IMR-90 (cell line): ENCODE measurements at regions not wholly inside any gene's neighbourhood (a gene's known extent, or its start where the extent isn't known, plus 50 kb on each side); places are given as distances from the start of the nearest gene placed in this dataset.

Experiments
- ATAC-seq: fragments of 200-7000 bp; cut with Tn5 transposase; 2 replicates; pipeline ENCODE4 v1.9.1; 2020; ENCODE audit warnings: low read depth, mild to moderate bottlenecking, moderate library complexity
- BruUV-seq: library from RNA; stranded (reverse); fragments of 400-500 nt; replicated peaks from 2 replicates; lab custom pipeline; 2021; lab: Mats Ljungman, UMichigan
- CTCF ChIA-PET: fragments of 300-600 bp; formaldehyde crosslinking; extraction: SDS; loops from one replicate; lab custom pipeline; 2021; ENCODE audit warnings: antibody characterized with exemption; lab: Yijun Ruan, JAX
- POLR2A ChIA-PET: fragments of 300-600 bp; sonication (Branson Sonifier 250); formaldehyde crosslinking; loops from one replicate; lab custom pipeline; 2022; ENCODE audit warnings: antibody characterized with exemption; ENCODE audit not compliant: unreplicated experiment; lab: Charles Lee
- DNase-seq: peaks from one replicate; pipeline ENCODE4 v3.0.0; 2013
- H2AFZ ChIP-seq: replicated peaks from 2 replicates; pipeline ENCODE3; 2013; ENCODE audit warnings: low read length, mild to moderate bottlenecking; ENCODE audit not compliant: poor library complexity
- H2AK5ac ChIP-seq: 2 replicates; pipeline ENCODE4 v1.6.1; 2013; ENCODE audit warnings: low read depth, low read length, inconsistent platforms
- H2AK9ac ChIP-seq: replicated peaks from 2 replicates; pipeline ENCODE3; 2013; ENCODE audit warnings: mild to moderate bottlenecking, low read depth, low read length, moderate library complexity; ENCODE audit not compliant: poor library complexity
- H2BK120ac ChIP-seq: 2 replicates; pipeline ENCODE4 v1.6.1; 2013; ENCODE audit warnings: low read depth, low read length, inconsistent platforms
- H2BK15ac ChIP-seq: 3 replicates; pipeline ENCODE4 v1.6.1; 2013; ENCODE audit warnings: low read depth, low read length, inconsistent platforms
- H2BK20ac ChIP-seq: 2 replicates; pipeline ENCODE4 v1.6.1; 2013; ENCODE audit warnings: low read depth, mild to moderate bottlenecking, inconsistent platforms, low read length, moderate library complexity
- H2BK5ac ChIP-seq: 2 replicates; pipeline ENCODE4 v1.6.1; 2013; ENCODE audit warnings: mild to moderate bottlenecking, low read depth, low read length, inconsistent platforms; ENCODE audit not compliant: poor library complexity, severe bottlenecking
- H3K14ac ChIP-seq: replicated peaks from 2 replicates; pipeline ENCODE4 v1.6.1; 2013; ENCODE audit warnings: low read depth, low read length, inconsistent platforms
- H3K18ac ChIP-seq: 2 replicates; pipeline ENCODE4 v1.6.1; 2013; ENCODE audit warnings: low read depth, low read length, control low read depth
- H3K23ac ChIP-seq: 2 replicates; pipeline ENCODE4 v1.6.1; 2013; ENCODE audit warnings: low read depth, low read length, inconsistent platforms
- H3K27ac ChIP-seq: 2 replicates; pipeline ENCODE4 v1.5.1; 2013; ENCODE audit warnings: mild to moderate bottlenecking, control low read depth, low read length; ENCODE audit not compliant: insufficient read depth
- H3K27me3 ChIP-seq: 2 replicates; pipeline ENCODE4 v1.6.1; 2013; ENCODE audit warnings: low read length; ENCODE audit not compliant: control insufficient read depth, insufficient read depth
- H3K36me3 ChIP-seq: 2 replicates; pipeline ENCODE4 v1.6.1; 2013; ENCODE audit warnings: low read length, mixed read lengths; ENCODE audit not compliant: control insufficient read depth, insufficient read depth
- H3K4ac ChIP-seq: 2 replicates; pipeline ENCODE4 v1.6.1; 2013; ENCODE audit warnings: low read depth, low read length, inconsistent platforms
- H3K4me1 ChIP-seq: 2 replicates; pipeline ENCODE4 v1.6.1; 2013; ENCODE audit warnings: low read length, mixed read lengths; ENCODE audit not compliant: control insufficient read depth, insufficient read depth
- H3K4me2 ChIP-seq: 2 replicates; pipeline ENCODE4 v1.6.1; 2013; ENCODE audit warnings: low read depth, mild to moderate bottlenecking, control low read depth, low read length, moderate library complexity
- H3K4me3 ChIP-seq: 2 replicates; pipeline ENCODE4 v1.5.1; 2013; ENCODE audit warnings: low read depth, mild to moderate bottlenecking, control low read depth, low read length, moderate library complexity; ENCODE audit not compliant: insufficient read depth
- H3K56ac ChIP-seq: 2 replicates; pipeline ENCODE4 v1.6.1; 2013; ENCODE audit warnings: low read length, inconsistent platforms; ENCODE audit not compliant: insufficient read depth; ENCODE audit errors: extremely low read depth
- H3K79me1 ChIP-seq, 2 experiments: 2 replicates each; pipeline ENCODE4 v1.6.1; 2013; ENCODE audit warnings: low read length in 2 of 2, inconsistent platforms in 1 of 2, low read depth in 1 of 2
- H3K9ac ChIP-seq: 2 replicates; pipeline ENCODE4 v1.6.1; 2013; ENCODE audit warnings: low read depth, low read length, control low read depth
- H3K9me1 ChIP-seq: 2 replicates; pipeline ENCODE4 v1.6.1; 2013; ENCODE audit warnings: low read length, inconsistent platforms; ENCODE audit not compliant: insufficient read depth
- H3K9me3 ChIP-seq: 2 replicates; pipeline ENCODE4 v1.6.1; 2013; ENCODE audit warnings: low read length; ENCODE audit not compliant: control insufficient read depth, insufficient read depth
- H4K20me1 ChIP-seq: 2 replicates; pipeline ENCODE4 v1.6.1; 2013; ENCODE audit warnings: low read length, inconsistent platforms; ENCODE audit not compliant: insufficient read depth
- H4K5ac ChIP-seq: 2 replicates; pipeline ENCODE4 v1.6.1; 2013; ENCODE audit warnings: mild to moderate bottlenecking, low read depth, low read length, control low read depth
- H4K8ac ChIP-seq, 2 experiments: 2 replicates each; pipeline ENCODE4 v1.6.1; 2013; ENCODE audit warnings: low read depth in 2 of 2, low read length in 2 of 2, control low read depth in 1 of 2, inconsistent platforms in 1 of 2
- H4K91ac ChIP-seq: 2 replicates; pipeline ENCODE4 v1.6.1; 2013; ENCODE audit warnings: low read depth, low read length, inconsistent platforms; ENCODE audit not compliant: insufficient read depth
- BHLHE40 ChIP-seq: fragments of 150-350 bp; IDR thresholded peaks from 2 replicates; pipeline ENCODE4 v1.6.1; 2016; ENCODE audit warnings: mild to moderate bottlenecking, low read depth, low read length
- CEBPB ChIP-seq: IDR thresholded peaks from 2 replicates; pipeline ENCODE4 v1.6.1; 2012; ENCODE audit warnings: low read depth, low read length, improper control_type of control experiment
- CHD1 ChIP-seq: IDR thresholded peaks from 2 replicates; pipeline ENCODE4 v1.6.1; 2012; ENCODE audit warnings: low read depth, low read length, improper control_type of control experiment
- FOS ChIP-seq: fragments of 150-350 bp; IDR thresholded peaks from 2 replicates; pipeline ENCODE4 v1.6.1; 2016; ENCODE audit warnings: low read depth, low read length
- MAFK ChIP-seq: IDR thresholded peaks from 2 replicates; pipeline ENCODE4 v1.6.1; 2012; ENCODE audit warnings: low read depth, low read length, improper control_type of control experiment
- NFE2L2 ChIP-seq: fragments of 150-350 bp; IDR thresholded peaks from 2 replicates; pipeline ENCODE4 v1.6.1; 2016; ENCODE audit warnings: low read depth, mild to moderate bottlenecking, low read length
- SMC3 ChIP-seq: fragments of 150-350 bp; IDR thresholded peaks from 2 replicates; pipeline ENCODE4 v1.6.1; 2016; ENCODE audit warnings: low read depth, mild to moderate bottlenecking, antibody characterized with exemption, low read length, moderate library complexity
- WGBS, 2 experiments: methylation state at CpG; one replicate each; pipeline versions ENCODE4 v1.1.5 to v1.1.7; 2013; ENCODE audit warnings: missing lambda C conversion rate in 2 of 2; ENCODE audit not compliant: insufficient read length in 1 of 2; ENCODE audit errors: extremely low coverage in 2 of 2; 5-methylcytosine and 5-hydroxymethylcytosine counted together
- dilution Hi-C: fragments of 300-500 bp; cut with HindIII; formaldehyde crosslinking; loops from one replicate; pipeline ENCODE4 v1.14.3; 2018; ENCODE audit warnings: low sequenced_read_pairs; ENCODE audit not compliant: unreplicated experiment
- in situ Hi-C: fragments of 300-500 bp; cut with MboI; formaldehyde crosslinking; loops from 3 replicates; pipeline ENCODE4 v1.14.3; 2019; ENCODE audit warnings: low sequenced_read_pairs, inconsistent platforms, mixed read lengths
- intact Hi-C: fragments of 100-400 bp; cut with micrococcal nuclease; formaldehyde crosslinking; loops from 2 replicates; pipeline ENCODE4 v1.10.0; 2022

GRCh38 chr3:107222907-107223306 is 154.3 kb upstream of the CCDC54 start:
- no peak overlapping the region for H2AK9ac ChIP-seq
- no peaks in the 10 kb centered on the region for H3K79me1 ChIP-seq
- H4K91ac ChIP-seq = peak overlapping the region; percentile 73
- H3K9ac ChIP-seq = peak overlapping the region; percentile 45; the same call in 1 of the 2 replicates
- dilution Hi-C loops = no loop called here
- peak overlapping the region; percentile 97 for H3K18ac ChIP-seq
- peak overlapping the region; percentile 29; the same call in 2 of the 3 replicates for H2BK15ac ChIP-seq
- POLR2A ChIA-PET = no interaction called here
- DNase-seq = peak; percentile 88
- peak overlapping the region; percentile 55 for H3K4me2 ChIP-seq
- peak overlapping the region; percentile 60 for H3K4ac ChIP-seq
- peak overlapping the region; percentile 81 for H4K5ac ChIP-seq
- intact Hi-C loops = no loop called here
- H2BK120ac ChIP-seq = peak overlapping the region; percentile 77
- in situ Hi-C loops = no loop called here
- H3K36me3 ChIP-seq = no peaks in the 10 kb centered on the region
- no peaks in the 10 kb centered on the region for H4K20me1 ChIP-seq
- peaks cover 3% of the 10 kb centered on the region; the same call in 1 of the 2 replicates for H3K9me1 ChIP-seq
- ATAC-seq = peak; percentile 87
- TF ChIP-seq FOS (0 out of 2 replicates have a peak, but pooled peaks have one; percentile 30), MAFK (peak; percentile 25; the same call in 1 of the 2 replicates), NFE2L2 (peak; percentile 49), BHLHE40 (peak; percentile 90), CEBPB (peak; percentile 36; the same call in 1 of the 2 replicates), SMC3 (no peak), CHD1 (no peak)
- CTCF ChIA-PET = interaction anchor here (0.7 to 1.3 kb wide), 2 partner anchors 10 to 12 kb away, joined by 3 read pairs; no protein-coding TSS in a partner anchor
- H3K23ac ChIP-seq = peak overlapping the region; percentile 28; the same call in 1 of the 2 replicates
- H3K14ac ChIP-seq = peak overlapping the region; percentile 52
- peak overlapping the region; percentile 51 for H2AK5ac ChIP-seq
- H3K27ac ChIP-seq = peak overlapping the region; percentile 92
- H3K4me1 ChIP-seq = peaks cover 7% of the 10 kb centered on the region
- H2AFZ ChIP-seq = no peak overlapping the region
- H3K56ac ChIP-seq = peak overlapping the region; percentile 46; the same call in 1 of the 2 replicates
- H2BK5ac ChIP-seq = peak overlapping the region; percentile 56
- H3K4me3 ChIP-seq = no peak overlapping the region
- H3K9me3 ChIP-seq = peaks cover 2% of the 10 kb centered on the region; the same call in 1 of the 2 replicates
- peak overlapping the region in 1 of 2 experiments; percentile 77; a peak in 2 of 4 replicates for H4K8ac ChIP-seq
- peak overlapping the region; percentile 74 for H2BK20ac ChIP-seq
- 40% methylated on average over 1 of the region's 4 CpGs; no CpG with 5 or more reads in 1 of the 2 experiments for WGBS, 2 experiments
- no peaks in the 10 kb centered on the region for H3K27me3 ChIP-seq
- no TSS peak for BruUV-seq
